GM23338 (cell line): ENCODE measurements at regions not wholly inside any gene's neighbourhood (a gene's known extent, or its start where the extent isn't known, plus 50 kb on each side); places are given as distances from the start of the nearest gene placed in this dataset.

Source experiments
- REST ChIP-seq: IDR thresholded peaks from one replicate; pipeline ENCODE4 v1.6.1; 2018; ENCODE audit warnings: antibody characterized with exemption; ENCODE audit not compliant: unreplicated experiment
- ZNF462 ChIP-seq: fragments of 250-450 bp; sonication (Bioruptor Pico); IDR thresholded peaks from 2 replicates; pipeline ENCODE4 v1.5.0; 2020; ENCODE audit warnings: mild to moderate bottlenecking, moderate library complexity
- TF ChIP-seq, protein P1 (sequence below), 2 experiments: fragments of 200-600 bp in 1 of 2; sonication (generic) in 1 of 2; conservative IDR thresholded peaks; 2 replicates each; pipeline versions ENCODE4 v1.5.1 to v1.6.1; 2016 to 2017; ENCODE audit warnings: antibody characterized with exemption in 2 of 2, low read depth in 2 of 2, mild to moderate bottlenecking in 2 of 2, moderate library complexity in 1 of 2

DNA sequence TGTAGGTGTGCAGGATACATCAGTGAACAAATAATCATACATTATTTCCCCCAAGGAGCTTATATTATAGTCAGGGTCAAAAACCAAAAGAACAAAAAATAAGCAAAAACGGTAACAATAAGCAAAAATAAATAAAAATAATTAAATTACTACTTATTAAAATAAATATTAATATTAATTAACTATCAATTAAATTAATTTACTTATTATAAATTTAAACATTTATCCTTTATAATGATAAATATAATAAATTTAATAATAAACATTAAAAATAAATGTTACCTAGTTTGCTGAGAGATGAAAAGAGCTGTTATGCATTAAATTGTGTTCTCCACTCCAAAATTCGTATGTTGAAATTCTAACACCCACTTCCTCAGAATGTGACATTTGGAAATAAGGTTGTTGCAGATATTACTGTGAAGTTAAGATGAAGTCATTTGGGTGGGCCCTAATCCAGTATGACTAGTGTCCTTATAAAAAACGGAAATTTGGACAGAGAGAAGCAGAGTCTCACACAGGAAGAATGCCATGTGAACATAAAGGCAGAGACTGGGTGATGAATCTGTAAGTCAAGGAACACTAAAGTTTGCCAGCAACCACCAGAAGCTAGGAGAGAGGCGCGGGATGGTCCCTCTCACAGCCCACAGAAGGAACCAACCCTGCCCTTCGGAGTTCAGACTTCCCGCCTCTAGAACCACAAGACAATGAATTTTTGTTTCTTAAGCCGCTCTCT is 67.2 kb upstream of the IBSP start (continued):
- TF ChIP-seq ZNF462 (CRISPR knock-in tag): no peak
- no peak for TF ChIP-seq REST
- TF ChIP-seq, protein P1, sequence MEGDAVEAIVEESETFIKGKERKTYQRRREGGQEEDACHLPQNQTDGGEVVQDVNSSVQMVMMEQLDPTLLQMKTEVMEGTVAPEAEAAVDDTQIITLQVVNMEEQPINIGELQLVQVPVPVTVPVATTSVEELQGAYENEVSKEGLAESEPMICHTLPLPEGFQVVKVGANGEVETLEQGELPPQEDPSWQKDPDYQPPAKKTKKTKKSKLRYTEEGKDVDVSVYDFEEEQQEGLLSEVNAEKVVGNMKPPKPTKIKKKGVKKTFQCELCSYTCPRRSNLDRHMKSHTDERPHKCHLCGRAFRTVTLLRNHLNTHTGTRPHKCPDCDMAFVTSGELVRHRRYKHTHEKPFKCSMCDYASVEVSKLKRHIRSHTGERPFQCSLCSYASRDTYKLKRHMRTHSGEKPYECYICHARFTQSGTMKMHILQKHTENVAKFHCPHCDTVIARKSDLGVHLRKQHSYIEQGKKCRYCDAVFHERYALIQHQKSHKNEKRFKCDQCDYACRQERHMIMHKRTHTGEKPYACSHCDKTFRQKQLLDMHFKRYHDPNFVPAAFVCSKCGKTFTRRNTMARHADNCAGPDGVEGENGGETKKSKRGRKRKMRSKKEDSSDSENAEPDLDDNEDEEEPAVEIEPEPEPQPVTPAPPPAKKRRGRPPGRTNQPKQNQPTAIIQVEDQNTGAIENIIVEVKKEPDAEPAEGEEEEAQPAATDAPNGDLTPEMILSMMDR (conservative IDR thresholded peaks at IDR 0.05; ENCODE audit: low read depth in 2 of 2): no peak
